Gastroesophageal sphincter (tissue), 4 donors: ENCODE measurements at regions not wholly inside any gene's neighbourhood (a gene's known extent, or its start where the extent isn't known, plus 50 kb on each side); places are given as distances from the start of the nearest gene placed in this dataset.

Source experiments
- ATAC-seq: fragments of 150-250 bp; one replicate; pipeline ENCODE4 v1.9.1; 2016; ENCODE audit warnings: mild to moderate bottlenecking, moderate library complexity
- H3K27ac ChIP-seq, 4 donors: fragments of 200-600 bp; sonication (generic) in 3 of 4; 1 replicate in 3 of 4; 2 replicates in 1 of 4; pipeline ENCODE4 v1.5.1; 2016 to 2019
- H3K27me3 ChIP-seq: fragments of 200-600 bp; sonication (generic); one replicate; pipeline ENCODE4 v1.5.1; 2019
- H3K36me3 ChIP-seq, 2 donors: fragments of 200-600 bp; sonication (generic); one replicate each; pipeline ENCODE4 v1.5.1; 2019; ENCODE audit warnings: control low read depth in 1 of 2
- H3K4me1 ChIP-seq, 3 donors: fragments of 200-600 bp; sonication (generic); 1 replicate in 2 of 3; 2 replicates in 1 of 3; pipeline ENCODE4 v1.5.1; 2016 to 2019; ENCODE audit warnings: control low read depth in 2 of 3
- H3K4me3 ChIP-seq, 2 donors: fragments of 200-600 bp; sonication (generic); one replicate each; pipeline ENCODE4 v1.5.1; 2019; ENCODE audit warnings: mild to moderate bottlenecking in 1 of 2, moderate library complexity in 1 of 2
- H3K9me3 ChIP-seq, 3 donors: fragments of 200-600 bp; sonication (generic); one replicate each; pipeline ENCODE4 v1.5.1; 2017 to 2019; ENCODE audit warnings: control low read depth in 2 of 3
- EP300 ChIP-seq: sonication (generic); formaldehyde crosslinking; IDR thresholded peaks from one replicate; pipeline ENCODE4 v1.6.1; 2017; ENCODE audit warnings: antibody characterized with exemption, mild to moderate bottlenecking
- POLR2A ChIP-seq, 2 donors: fragments of 450-650 bp; IDR thresholded peaks; one replicate each; pipeline ENCODE4 v1.6.1; 2017; ENCODE audit warnings: antibody characterized with exemption in 2 of 2, mild to moderate bottlenecking in 2 of 2, moderate library complexity in 1 of 2
- POLR2AphosphoS5 ChIP-seq: sonication (generic); formaldehyde crosslinking; IDR thresholded peaks from one replicate; pipeline ENCODE4 v1.6.1; 2017; ENCODE audit warnings: antibody characterized with exemption
- WGBS, 2 donors: methylation state at CpG; one replicate each; pipeline ENCODE4 v1.1.5; 2018; ENCODE audit warnings: low coverage in 1 of 2; 5-methylcytosine and 5-hydroxymethylcytosine counted together
- TF ChIP-seq, protein P1 (sequence below), 4 experiments: fragments of 200-600 bp in 2 of 4; fragments of 450-650 bp in 2 of 4; sonication (generic) in 1 of 4; IDR thresholded peaks; one replicate each; pipeline ENCODE4 v1.5.1; 2017 to 2019; ENCODE audit warnings: antibody characterized with exemption in 4 of 4, mild to moderate bottlenecking in 2 of 4, moderate library complexity in 2 of 4

DNA sequence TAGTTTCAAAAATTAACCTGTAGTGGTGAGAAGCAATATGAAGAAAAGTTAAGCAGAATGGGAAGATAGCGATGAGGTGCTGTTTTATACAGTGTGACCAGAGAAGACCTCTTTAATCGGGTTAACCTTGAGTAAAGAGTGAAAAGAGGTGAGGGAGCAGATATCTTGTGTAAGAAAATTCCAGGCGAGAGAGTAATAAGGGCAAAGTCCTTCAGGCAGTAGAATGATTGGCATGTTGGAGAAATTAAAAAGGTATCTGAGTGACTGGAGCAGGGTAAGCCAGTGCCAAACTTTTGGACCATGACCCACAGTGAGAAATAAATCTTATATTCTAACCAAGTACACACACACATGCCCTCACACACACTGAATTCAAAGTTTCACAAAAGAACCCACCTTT is 374.7 kb upstream of the LARGE1 start:
- Histone ChIP-seq H3K27me3 (no peaks in the 10 kb centered on the region), H3K36me3 (no peaks in the 10 kb centered on the region), H3K27ac (no peak overlapping the region), H3K4me3 (no peak overlapping the region), H3K4me1 (no peaks in the 10 kb centered on the region), H3K9me3 (no peaks in the 10 kb centered on the region)
- 86 to 88% methylated on average over 2 to 3 of the region's 3 CpGs for WGBS, 2 donors
- ATAC-seq: no peak
- TF ChIP-seq POLR2AphosphoS5: no peak
- TF ChIP-seq, protein P1, sequence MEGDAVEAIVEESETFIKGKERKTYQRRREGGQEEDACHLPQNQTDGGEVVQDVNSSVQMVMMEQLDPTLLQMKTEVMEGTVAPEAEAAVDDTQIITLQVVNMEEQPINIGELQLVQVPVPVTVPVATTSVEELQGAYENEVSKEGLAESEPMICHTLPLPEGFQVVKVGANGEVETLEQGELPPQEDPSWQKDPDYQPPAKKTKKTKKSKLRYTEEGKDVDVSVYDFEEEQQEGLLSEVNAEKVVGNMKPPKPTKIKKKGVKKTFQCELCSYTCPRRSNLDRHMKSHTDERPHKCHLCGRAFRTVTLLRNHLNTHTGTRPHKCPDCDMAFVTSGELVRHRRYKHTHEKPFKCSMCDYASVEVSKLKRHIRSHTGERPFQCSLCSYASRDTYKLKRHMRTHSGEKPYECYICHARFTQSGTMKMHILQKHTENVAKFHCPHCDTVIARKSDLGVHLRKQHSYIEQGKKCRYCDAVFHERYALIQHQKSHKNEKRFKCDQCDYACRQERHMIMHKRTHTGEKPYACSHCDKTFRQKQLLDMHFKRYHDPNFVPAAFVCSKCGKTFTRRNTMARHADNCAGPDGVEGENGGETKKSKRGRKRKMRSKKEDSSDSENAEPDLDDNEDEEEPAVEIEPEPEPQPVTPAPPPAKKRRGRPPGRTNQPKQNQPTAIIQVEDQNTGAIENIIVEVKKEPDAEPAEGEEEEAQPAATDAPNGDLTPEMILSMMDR (IDR thresholded peaks at IDR 0.05): no peak

DNA sequence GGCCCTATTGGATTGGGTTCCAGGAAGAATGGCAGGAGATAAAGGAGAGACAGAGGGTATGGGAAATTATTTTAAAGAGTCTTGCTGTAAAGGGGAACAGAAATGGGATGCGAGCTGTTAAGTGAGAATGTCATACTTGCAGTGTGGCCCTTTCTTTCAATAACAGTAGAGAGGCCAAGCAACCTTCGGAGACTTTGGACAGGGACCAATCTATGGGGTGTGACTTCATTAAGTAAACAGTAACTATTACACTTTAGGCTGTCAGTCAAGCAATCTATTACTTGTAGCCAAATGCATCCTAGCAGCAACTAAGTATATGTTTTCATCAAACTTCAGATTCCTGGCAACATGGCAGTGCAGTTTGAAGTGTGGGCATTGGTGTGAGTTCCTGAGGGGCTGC is 376.2 kb upstream of the LARGE1 start:
- Histone ChIP-seq H3K9me3 (no peaks in the 10 kb centered on the region), H3K36me3 (no peaks in the 10 kb centered on the region), H3K27ac (no peak overlapping the region), H3K4me3 (no peak overlapping the region), H3K4me1 (no peaks in the 10 kb centered on the region), H3K27me3 (no peaks in the 10 kb centered on the region)
- WGBS, 2 donors: 74 to 82% methylated on average over 2 of the region's 2 CpGs
- ATAC-seq: no peak
- TF ChIP-seq POLR2A (IDR thresholded peaks at IDR 0.05) (no peak), POLR2AphosphoS5 (no peak), EP300 (no peak)
- TF ChIP-seq, protein P1 (IDR thresholded peaks at IDR 0.05): no peak

DNA sequence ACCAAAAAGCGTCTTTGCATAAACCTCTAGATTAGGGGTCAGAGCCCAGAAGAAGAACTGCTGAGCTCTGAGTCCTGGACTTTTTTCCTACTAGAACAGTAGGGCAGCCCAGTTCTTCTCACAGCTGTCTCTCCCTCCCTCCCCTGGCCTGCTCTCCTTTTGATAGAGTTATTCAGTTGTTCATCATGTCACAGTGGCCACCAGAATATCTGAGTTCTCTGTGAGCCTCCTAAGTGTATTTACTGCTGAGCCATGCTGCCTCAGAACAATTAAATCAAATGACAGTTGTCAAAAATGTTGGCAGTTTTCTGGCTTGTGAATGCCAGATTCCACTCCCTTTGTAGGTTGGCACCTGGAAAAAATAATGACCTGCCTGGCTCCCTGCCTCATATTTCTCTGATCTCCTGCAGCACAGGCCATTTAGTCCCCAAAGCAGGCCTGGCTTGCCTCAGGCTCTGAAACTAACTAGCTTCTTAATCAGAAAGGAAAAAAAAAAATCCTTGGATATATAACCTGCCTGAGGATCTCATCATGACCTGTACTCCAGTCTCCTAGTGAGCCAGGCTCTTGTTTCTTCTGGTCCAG is 377.4 kb upstream of the LARGE1 start:
- Histone ChIP-seq H3K27me3 (no peaks in the 10 kb centered on the region), H3K27ac (no peak overlapping the region), H3K9me3 (no peaks in the 10 kb centered on the region), H3K4me3 (no peak overlapping the region), H3K4me1 (no peaks in the 10 kb centered on the region), H3K36me3 (no peaks in the 10 kb centered on the region)
- TF ChIP-seq POLR2A (IDR thresholded peaks at IDR 0.05): no peak
- TF ChIP-seq, protein P1 (IDR thresholded peaks at IDR 0.05): no peak
- TF ChIP-seq POLR2AphosphoS5: no peak
- TF ChIP-seq EP300: no peak
- no peak for ATAC-seq
- WGBS, 2 donors: 67% methylated on average over 1 of the region's 1 CpG; no CpG with 5 or more reads in 1 of the 2 donors

DNA sequence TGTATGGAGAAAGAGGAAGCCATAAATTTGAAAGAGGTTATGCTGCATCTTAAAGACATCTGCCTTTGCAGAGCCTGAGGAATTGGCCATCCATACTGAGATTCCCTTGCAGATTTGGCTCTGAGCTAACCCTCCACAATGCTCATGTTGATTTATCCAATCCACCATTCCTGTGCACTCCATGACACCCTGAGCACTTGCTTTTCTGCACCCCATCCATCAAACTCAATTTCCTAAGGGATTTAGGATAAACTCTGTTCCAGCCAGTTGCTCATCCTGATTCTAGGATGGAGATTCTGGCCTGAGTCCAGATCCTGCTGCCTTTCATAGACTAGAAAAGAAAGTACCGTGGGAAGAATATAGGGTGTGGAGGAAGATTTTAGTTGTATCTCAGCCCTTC is 379.2 kb upstream of the LARGE1 start:
- Histone ChIP-seq H3K9me3 (no peaks in the 10 kb centered on the region), H3K27me3 (no peaks in the 10 kb centered on the region), H3K36me3 (no peaks in the 10 kb centered on the region), H3K4me1 (no peaks in the 10 kb centered on the region), H3K4me3 (no peak overlapping the region), H3K27ac (no peak overlapping the region)
- no peak for ATAC-seq
- WGBS, 2 donors: 33 to 75% methylated on average over 1 of the region's 1 CpG
- TF ChIP-seq EP300 (no peak), POLR2A (IDR thresholded peaks at IDR 0.05) (no peak), POLR2AphosphoS5 (no peak)
- TF ChIP-seq, protein P1 (IDR thresholded peaks at IDR 0.05): no peak

DNA sequence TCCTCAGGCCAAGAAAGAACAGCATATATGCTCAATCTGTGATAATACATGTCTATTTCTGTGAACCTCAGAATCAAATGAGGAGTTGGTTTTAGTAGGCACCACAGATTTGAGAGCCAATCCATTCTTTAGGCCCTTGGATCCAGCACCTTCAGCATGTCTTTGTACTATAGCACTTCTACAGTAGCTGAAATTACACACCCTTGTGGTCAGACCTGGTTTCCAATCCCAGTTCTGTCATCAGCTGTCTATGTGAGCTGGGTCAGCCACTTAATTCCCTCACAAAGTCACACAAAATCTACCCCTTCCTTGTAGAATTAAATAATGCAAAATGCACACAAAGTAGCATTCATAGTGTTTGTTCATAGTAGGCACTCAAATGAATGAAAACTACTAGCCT is 381.3 kb upstream of the LARGE1 start:
- Histone ChIP-seq H3K36me3 (no peaks in the 10 kb centered on the region), H3K27ac (no peak overlapping the region), H3K9me3 (no peaks in the 10 kb centered on the region), H3K4me1 (no peaks in the 10 kb centered on the region), H3K4me3 (no peak overlapping the region), H3K27me3 (no peaks in the 10 kb centered on the region)
- TF ChIP-seq POLR2AphosphoS5: no peak
- no peak for TF ChIP-seq POLR2A (IDR thresholded peaks at IDR 0.05)
- TF ChIP-seq, protein P1 (IDR thresholded peaks at IDR 0.05): no peak
- no peak for TF ChIP-seq EP300
- ATAC-seq: no peak
